ENCODE measurements at regions not wholly inside any gene's neighbourhood (a gene's known extent, or its start where the extent isn't known, plus 50 kb on each side); places are given as distances from the start of the nearest gene placed in this dataset.
"Not testable (repeated sequence)": the region's sequence is repeated elsewhere in the genome, so short reads cannot be mapped to it uniquely, and the experiment has no call there.

DNA sequence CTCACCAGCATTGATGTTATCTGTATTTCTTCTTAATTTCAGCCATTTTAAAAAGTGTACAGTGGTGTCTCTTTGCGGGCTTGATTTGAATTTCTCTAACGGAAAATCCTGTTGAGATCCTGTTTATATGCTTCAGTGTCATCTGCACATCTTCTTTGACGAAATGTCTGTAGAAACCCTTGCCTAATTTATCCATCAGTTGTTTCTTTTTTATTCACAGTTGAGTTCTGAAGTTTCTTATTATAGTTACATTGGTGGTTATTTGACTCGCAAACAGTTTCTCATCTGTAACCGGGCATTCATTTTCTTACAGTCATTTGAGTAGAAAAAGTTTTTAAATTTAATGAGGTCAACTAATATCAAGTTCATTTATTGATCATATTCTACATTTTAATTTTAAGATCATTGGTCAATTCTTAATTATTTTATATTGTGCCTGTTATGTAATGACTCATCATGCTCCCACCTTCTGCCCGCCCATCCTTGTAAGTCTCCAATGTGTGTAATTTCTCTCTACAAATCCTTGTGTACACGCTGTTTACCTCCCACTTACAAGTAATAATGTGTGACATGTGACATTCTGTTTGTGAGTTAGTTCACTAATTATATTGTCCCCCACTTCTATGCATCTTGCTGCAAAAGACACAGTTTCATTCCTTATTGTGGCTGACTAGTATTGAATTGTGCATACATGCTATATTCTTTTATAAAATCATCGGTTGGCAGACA lies 1242.8 kb downstream of the TMEM121 start:
- not testable (repeated sequence) for DNase-seq

DNA sequence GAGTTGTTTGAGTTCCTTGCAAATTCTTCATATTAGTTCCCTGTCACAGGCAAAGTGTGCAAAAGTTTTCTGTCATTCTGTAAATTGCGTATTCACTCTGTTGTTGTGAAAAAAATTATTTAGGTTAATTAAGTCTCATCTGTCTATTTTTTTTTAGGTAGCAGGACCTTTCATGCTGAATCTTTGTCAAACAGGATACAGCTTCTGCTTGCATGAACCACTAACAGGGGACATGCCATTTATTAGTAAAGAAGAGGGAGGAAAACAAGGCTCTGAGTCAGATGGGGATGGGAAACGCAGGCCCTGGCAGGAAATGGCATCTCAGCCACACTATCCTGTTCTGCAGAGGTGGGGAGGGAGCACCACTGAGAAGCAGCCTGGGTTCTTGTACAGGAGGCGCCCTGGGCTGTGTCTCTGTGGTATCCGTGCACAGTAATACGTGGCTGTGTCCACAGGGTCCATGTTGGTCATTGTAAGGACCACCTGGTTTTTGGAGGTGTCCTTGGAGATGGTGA lies 1243.8 kb downstream of the TMEM121 start:
- not testable (repeated sequence) for DNase-seq

DNA sequence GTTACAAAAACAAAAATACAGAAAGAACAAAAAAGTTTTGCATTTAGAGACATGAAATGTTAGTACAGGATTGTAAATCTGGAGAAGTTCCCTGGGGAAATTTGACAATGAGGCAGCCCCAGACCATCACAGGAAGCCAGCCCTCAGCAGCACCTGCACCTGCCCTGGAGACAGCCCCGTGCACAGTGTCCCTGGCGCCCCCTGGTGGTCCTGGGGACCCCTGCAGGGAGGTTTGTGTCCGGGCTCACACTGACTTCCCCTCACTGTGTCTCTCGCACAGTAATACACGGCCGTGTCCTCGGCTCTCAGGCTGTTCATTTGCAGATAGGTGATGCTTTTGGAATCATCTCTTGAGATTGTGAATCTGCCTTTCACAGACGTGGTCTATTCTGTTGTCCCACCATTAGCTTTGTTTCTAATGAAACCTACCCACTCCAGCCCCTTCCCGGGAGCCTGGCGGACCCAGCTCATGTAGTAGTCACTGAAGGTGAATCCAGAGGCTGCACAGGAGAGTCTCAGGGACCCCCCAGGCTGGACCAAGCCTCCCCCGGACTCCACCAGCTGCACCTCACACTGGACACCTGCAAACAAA lies 1248.6 kb downstream of the TMEM121 start:
- peak; percentile 53 to 83 for DNase-seq

DNA sequence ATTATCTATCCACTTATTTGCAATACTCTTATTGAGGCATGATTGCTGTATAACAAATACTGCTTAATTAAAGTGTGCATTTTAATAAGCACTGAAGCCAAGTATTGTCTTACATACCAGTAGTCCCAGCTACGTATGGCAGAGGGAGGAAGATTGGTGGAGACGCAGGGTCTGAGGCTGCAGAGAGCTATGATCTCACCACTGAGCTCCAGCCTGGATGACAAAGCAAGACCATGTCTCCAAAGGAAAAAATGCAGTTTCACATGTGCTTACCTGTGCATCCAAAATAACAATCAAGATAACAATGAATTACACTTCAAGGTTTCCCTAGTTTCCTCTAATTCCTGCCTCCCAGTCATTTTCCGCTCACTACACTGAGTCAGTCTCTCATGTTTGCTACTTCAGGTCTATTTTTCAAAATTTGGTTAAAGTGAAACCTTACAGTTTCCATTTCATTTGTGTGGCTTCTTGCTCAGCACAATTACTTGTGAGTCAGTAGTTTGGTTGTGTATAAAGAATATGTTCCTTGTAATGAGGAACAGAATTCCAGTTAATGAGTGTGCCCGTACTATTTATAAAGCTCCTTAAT lies 1250.1 kb downstream of the TMEM121 start:
- no peak for DNase-seq

DNA sequence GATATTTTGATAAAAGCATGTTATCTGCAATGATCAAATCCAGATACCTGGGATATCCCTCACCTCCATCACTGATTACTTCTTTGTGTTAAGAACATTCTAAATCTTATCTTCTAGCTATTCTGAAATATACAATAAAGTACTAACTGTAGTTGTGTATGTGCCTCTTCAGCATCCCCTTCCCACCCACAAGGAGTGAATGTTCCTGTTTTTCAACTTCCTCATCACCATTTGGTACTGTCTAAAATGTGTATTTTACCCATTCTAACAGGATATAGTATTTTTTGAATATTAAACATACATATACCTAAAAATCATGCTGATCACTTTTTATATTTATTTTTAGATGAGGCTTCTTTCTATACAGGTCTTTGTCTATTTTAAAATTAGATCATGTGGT lies 1252.6 kb downstream of the TMEM121 start:
- no peak for DNase-seq

DNA sequence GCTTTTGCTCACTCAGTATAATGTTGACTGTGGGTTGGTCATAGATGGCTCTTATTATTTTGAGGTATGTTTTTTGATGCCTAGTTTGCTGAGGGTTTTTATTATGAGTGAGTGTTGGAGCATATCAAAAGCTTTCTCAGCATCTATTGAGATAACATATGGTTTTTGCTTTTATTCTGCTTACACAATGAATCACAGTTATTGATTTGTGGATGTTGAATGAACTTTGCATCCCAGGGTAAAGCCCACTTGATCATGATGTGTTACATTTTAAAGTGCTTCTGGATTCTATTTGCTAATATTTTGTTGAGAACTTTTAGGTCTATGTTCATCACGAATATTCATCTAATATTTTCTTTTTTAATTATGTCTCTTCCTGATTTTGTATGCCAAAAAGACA lies 1260.3 kb downstream of the TMEM121 start:
- no peak for DNase-seq

DNA sequence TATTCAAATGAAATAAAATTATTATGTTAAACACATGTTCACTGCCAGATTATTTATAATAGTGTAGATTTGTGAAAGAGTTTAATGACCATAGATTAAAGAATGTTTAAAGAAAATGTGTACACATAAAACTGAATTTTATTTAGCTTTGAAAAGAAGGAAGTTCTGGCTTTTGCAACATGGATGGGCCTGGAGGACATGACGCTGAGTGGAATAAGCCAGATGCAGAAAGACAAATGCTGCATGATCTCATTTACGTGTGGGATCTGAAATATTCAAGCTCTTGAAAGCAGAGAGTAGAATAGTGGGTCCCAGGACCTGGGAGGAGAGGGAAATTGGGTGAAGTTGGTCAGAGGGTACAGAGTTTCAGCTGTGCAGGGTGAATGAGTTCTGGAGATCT lies 1261.2 kb downstream of the TMEM121 start:
- DNase-seq, result no peak

DNA sequence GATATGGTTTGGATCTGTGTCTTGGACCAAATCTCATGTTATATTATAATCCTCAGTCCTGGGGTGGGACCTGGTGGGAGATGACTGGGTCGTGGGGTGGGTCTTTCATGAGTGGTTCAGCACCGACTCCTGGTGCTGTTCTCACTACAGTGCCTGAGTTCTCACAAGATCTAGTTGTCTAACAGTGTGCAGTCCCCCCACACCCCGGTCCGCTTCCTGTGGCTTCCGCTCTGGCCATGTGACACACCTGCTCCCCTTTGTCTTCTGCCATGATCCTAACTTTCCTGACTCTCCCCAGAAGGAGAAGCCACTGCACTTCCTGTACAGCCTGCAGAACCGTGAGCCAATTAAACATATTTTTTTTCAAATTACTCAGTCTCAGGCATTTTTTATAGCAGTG lies 1262.2 kb downstream of the TMEM121 start:
- no peak for DNase-seq

DNA sequence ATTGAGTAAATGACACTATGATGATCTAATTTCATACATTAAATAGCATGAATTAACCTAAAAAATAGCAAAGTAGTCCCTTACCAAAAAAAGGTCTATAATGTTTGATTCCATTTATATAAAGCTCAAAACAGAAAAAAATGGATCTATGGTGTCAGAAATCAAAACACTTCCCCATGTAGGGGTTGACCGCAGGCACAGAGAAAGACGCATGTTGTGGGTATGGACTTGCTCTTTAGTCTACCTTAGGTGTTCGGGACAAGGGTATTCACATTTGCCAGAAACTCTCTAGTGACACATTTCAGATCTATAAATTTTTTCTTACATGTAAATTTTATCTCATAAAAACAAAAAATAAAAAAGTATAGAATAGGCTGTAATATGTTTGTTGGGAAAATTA lies 1262.9 kb downstream of the TMEM121 start:
- DNase-seq, result no peak

DNA sequence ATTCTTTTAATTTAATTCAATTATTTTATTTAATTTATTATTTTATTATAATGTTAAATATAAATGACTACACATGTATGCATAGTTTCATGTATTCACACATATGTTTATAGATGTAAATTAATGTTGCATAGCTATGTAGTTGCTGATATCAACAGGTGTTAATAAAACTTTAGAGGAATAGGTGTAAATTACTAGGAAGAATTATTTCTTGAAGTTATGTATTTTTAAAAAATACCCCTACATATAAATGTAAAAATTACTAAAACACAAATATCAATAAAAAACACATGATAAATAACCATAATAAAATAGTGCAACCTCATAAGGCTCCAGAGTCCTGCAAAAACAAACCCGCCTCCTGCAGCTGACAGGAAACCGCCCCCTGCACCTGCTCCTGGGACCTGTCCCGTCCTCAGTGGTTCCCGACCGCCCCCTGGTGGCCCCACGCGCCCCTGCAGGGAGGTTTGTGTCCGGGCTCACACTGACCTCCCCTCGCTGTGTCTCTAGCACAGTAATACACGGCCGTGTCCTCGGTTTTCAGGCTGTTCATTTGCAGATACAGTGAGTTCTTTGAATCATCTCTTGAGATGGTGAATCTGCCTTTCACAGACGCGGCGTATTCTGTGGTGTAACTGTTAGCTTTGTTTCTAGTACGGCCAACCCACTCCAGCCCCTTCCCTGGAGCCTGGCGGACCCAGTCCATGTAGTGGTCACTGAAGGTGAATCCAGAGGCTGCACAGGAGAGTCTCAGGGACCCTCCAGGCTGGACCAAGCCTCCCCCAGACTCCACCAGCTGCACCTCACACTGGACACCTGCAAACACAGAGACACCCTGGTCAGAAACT lies 1264.0 kb downstream of the TMEM121 start:
- DNase-seq, result peak; percentile 69 to 76

DNA sequence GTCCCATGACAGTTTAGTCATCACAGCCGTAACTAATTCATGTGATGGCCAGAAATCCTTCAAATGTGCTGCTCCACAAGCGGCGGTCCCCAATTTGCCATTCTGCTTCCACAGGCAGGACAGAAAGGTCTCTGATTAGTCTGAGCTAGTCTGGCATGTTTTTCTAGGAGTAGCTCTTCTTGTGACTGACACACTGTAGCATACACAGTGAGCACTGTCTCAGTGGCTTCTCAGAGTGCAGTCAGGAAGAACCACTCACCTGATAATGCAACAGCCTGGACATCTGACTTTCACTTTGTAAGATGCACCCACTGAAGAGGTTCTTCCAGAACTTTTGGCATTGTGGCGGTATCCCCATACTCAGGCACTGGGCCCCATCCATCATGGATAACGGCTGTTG lies 1266.2 kb downstream of the TMEM121 start:
- DNase-seq, result no peak

DNA sequence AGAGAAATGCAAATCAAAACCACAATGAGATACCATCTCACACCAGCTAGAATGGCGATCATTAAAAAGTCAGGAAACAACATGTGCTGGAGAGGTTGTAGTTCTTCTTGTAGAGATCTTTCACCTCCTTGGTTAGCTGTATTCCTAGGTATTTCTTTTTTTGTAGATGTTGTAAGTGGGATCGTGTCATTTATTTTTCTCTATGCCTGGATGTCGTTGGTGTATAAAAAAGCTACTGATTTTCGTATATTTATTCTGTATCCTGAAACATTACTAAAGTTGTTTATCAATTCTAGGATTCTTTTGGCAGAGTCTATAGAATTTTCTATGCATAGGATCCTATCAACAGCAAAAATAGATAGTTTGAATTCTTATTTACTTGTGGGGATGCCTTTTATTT lies 1271.8 kb downstream of the TMEM121 start:
- DNase-seq, result not testable (repeated sequence)

DNA sequence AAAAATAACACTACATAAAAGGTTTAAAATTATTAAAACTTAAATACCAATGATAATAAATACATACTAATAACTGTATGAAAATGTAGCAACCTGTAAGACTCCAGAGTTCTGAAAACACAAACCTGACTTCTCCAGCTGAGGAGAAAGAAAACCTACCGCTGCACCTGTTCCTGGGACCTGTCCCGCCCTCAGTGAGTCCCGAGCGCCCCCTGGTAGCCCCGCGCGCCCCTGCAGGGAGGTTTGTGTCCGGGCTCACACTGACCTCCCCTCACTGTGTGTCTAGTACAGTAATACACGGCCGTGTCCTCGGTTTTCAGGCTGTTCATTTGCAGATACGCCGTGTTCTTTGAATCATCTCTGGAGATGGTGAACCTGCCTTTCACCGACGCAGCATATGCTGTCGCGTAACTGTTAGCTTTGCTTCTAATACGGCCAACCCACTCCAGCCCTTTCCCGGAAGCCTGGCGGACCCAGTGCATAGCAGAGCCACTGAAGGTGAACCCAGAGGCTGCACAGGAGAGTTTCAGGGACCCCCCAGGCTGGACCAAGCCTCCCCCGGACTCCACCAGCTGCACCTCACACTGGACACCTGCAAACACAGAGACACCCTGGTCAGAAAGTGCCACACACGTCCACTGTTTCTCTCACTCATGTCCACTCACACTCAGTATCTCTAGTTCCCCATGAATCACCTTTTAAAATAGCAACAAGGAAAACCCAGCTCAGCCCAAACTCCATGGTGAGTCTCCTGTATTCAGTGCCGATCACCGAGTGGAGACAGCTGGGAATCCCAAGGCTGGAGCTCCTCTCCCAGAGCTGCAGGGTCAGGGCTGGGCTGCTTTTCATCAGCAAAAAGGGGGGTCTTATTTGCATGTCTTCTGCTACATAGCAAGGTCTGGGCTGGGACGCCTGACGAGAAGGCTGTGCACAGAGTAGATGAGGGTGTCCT lies 1276.3 kb downstream of the TMEM121 start:
- DNase-seq, result no peak

DNA sequence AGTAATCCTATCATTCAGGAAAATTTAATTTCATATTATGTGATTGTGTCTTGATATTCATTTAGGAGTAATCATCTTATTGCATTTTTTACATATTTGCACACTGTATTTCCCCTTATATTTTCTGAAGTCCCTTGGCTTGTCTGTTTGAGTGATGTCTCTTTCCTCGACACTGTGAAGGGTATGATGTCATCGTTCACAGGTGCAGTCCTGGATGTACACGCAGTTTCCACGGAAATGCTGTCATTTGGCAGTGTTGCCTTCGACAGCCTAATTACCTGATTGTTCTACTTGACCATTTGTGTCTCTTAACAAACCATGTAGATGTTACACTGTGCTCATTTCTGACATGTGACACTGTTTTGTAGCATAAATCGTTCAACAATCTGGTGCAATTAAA lies 1277.0 kb downstream of the TMEM121 start:
- no peak for DNase-seq

DNA sequence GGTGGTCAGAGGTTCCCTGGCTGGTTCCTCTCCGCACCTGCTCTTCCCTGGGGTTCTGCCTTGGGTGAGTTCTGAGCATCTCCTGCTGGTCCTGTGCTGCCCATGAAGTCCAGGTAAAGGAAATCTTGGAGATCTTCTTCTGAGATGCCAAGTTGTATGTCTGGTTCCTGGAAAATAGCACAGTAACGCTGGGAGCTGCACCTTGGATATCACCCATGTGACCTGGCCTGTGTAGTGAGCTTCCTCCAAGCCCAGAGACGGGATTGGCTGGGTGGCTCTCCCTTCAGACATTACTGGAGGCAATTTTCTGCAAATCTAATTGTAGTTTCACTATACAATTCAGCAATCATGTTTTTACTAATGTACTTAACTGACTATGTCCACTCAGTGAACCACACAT lies 1281.1 kb downstream of the TMEM121 start:
- no peak for DNase-seq

DNA sequence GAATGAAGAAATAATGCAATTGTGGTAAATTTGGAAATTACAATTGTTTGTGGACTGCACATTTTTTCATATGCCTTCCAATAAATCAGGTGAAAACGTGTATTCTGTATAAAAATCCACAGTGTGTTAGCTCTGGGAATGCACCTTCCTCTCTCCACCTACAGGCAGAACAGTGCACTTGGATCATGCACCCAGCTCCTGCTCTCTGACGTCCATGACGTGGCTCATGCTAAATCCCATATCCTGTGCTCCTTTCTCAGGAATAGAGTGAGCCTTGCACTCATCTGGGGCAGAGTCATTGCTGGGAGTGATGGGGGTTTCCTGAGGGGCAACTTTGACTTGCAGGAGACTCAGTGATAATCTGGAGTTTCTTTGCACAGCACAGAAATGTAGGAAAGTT lies 1282.1 kb downstream of the TMEM121 start:
- no peak for DNase-seq

DNA sequence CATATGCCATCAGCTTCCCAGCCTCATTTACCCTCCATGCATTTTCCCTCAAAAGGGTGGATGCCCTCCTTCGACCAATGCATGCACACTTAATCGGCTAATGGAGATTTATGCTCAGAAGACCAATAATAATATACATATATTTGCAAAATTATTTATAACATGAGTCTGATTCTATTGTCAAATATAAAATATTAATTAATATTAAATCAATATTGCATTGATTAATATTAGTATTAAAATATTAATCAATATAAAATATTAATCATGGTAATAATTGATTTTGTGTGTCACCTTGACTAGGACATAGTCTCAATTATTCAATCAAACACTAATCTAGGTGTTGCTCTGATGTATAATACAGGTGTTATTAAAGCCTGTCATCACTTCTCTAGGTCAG lies 1282.5 kb downstream of the TMEM121 start:
- DNase-seq, result no peak

DNA sequence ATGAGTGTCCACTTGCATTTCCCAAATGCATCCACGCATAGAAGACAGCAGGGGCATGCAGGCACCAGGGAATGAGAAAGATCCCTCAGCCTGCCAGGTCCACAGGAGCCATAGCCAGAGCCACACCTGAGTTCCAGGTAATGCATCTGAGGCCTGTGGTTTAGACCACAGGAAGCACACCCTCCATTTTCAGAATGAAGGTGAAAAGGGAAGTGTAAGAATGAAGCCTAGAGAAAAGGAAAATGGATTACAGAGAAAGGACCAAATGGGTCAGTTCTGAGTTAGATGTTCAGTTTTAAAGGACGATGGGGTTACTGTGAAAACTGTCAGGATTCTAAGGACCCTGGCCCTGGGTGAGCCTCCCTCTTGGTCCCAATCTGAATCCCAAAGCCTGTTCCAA lies 1283.2 kb downstream of the TMEM121 start:
- no peak for DNase-seq

DNA sequence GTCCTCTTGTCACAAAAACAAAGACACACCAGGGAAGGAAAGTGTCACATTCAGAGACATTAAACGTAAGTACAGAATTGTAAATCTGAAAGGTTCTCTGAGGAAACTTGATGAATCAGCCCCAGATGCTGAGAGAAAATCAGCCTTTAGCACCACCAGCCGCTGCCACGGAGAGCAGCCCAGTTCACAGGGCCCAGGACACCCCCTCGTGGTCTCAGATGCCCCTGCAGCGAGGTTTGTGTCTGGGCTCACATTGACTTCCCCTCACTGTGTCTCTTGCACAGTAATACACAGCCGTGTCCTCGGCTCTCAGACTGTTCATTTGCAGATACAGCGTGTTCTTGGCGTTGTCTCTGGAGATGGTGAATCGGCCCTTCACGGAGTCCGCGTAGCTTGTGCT lies 1283.8 kb downstream of the TMEM121 start:
- not testable (repeated sequence) for DNase-seq

DNA sequence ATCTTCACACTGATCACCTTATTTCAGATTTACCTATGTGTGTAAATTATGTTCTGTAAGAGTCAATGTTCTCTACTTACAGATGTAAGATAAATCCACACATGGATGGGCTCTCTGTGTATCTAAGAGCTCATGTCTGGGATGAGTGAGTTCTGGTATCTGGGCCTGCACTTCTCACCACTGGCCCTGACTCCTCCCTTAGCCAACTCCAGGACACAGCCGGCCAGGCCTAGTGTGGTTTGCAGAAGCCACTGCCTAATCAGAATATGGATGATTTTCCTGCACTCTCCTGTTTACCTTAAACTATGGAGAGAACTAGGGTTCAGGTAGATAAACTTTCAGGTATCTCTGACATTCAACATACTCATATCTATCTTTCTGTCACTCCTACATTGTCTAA lies 1284.8 kb downstream of the TMEM121 start:
- DNase-seq, result no peak

DNA sequence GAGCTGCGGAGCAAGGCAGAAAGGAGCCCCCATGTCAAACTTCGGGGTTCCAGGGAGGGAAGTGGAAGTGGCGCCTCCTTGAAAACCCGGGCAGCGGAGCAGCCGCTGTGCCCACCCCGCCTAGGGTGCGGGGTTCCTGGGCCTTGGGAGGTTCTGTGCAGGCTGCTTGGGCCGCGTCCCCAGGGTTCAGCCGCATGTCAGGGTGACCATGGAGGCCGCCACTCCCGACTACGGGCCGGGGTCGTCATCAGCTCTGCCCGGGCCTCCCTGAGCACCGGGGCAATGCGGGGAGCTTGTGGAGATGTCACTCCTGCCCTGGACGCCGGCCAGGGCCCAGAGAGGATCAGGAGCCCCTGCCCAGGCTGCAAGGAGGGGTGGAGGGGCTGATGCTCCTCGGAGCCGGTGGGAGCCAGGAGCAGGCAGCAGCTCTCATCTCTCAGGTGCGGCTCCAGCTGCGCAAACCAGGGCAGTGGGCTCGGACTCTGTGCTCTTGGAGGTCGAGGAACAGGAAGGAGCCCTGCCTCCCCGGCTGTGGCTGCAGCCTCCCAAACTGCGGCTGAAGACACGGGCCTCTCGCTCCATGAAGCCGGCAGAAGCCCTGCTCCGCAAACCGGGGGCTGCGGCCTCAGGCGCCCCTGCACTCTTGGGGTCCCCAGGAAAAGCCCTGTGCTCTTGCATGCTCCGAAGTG lies 1286.5 kb downstream of the TMEM121 start:
- DNase-seq, result no peak

DNA sequence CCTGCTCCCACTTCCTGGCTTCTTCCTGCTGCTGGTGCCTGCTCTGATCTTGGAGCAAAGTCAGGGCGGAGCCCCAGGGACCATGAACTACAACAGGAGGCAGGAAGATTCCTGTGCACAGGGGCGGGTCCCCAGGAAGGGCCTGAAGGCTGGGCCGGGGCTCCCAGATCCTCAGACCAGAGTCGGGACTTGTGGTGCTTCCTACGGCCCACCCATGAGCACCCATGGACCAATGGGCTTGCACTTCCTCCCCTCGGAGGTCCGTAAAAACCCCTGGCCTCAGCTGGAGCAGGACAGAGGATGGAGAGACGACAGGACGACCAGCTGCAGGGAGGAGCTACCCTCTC lies 1287.1 kb downstream of the TMEM121 start:
- DNase-seq, result no peak

Data from CD4-positive, alpha-beta T cell treated with Interleukin-1 beta for 1 hour (primary cell).